Osteoblast (primary cell): ENCODE measurements at regions not wholly inside any gene's neighbourhood (a gene's known extent, or its start where the extent isn't known, plus 50 kb on each side); places are given as distances from the start of the nearest gene placed in this dataset.

Experiments
- DNase-seq: peaks from one replicate; pipeline ENCODE4 v3.0.0; 2011; ENCODE audit warnings: low spot score, mixed read lengths; ENCODE audit not compliant: insufficient read length; ENCODE audit errors: missing footprints
- H2AFZ ChIP-seq: 2 replicates; pipeline ENCODE4 v1.6.0; 2011; ENCODE audit warnings: mild to moderate bottlenecking, low read length
- H3K27ac ChIP-seq: 2 replicates; pipeline ENCODE4 v1.5.1; 2011; ENCODE audit warnings: mild to moderate bottlenecking, low read depth, low read length, moderate library complexity
- H3K27me3 ChIP-seq: 2 replicates; pipeline ENCODE4 v1.6.0; 2012; ENCODE audit warnings: mild to moderate bottlenecking, control low read depth, inconsistent platforms, low read length, moderate library complexity; ENCODE audit not compliant: insufficient read depth
- H3K36me3 ChIP-seq: 2 replicates; pipeline ENCODE4 v1.5.1; 2011; ENCODE audit warnings: mild to moderate bottlenecking, low read length, control low read depth, moderate library complexity; ENCODE audit not compliant: insufficient read depth
- H3K4me1 ChIP-seq: 2 replicates; pipeline ENCODE4 v1.5.1; 2011; ENCODE audit warnings: mild to moderate bottlenecking, low read length, control low read depth, moderate library complexity; ENCODE audit not compliant: insufficient read depth
- H3K4me2 ChIP-seq: 2 replicates; pipeline ENCODE4 v1.6.0; 2011; ENCODE audit warnings: mild to moderate bottlenecking, low read length; ENCODE audit not compliant: insufficient read depth
- H3K4me3 ChIP-seq: fragments of 200-600 bp; sonication (generic); 3 replicates; pipeline ENCODE4 v1.5.1; 2012; ENCODE audit warnings: mild to moderate bottlenecking, low read length, inconsistent platforms; ENCODE audit not compliant: insufficient read depth
- H3K79me2 ChIP-seq: 2 replicates; pipeline ENCODE4 v1.6.0; 2012; ENCODE audit warnings: mild to moderate bottlenecking, low read length, control low read depth, inconsistent platforms; ENCODE audit not compliant: insufficient read depth
- H3K9me3 ChIP-seq: 2 replicates; pipeline ENCODE4 v1.5.1; 2011; ENCODE audit warnings: low read depth, low read length, control low read depth
- H4K20me1 ChIP-seq: 2 replicates; pipeline ENCODE4 v1.6.0; 2012; ENCODE audit warnings: mild to moderate bottlenecking, low read length, control low read depth; ENCODE audit not compliant: insufficient read depth
- CTCF ChIP-seq: IDR thresholded peaks from 2 replicates; pipeline ENCODE4 v1.5.1; 2011; ENCODE audit warnings: mild to moderate bottlenecking, low read depth, low read length, moderate library complexity; ENCODE audit errors: extremely low read depth

GRCh38 chr14:49139593-49139992 lies 446.6 kb downstream of the RPS29 start:
- no peaks in the 10 kb centered on the region for H3K79me2 ChIP-seq
- no peak overlapping the region for H3K4me2 ChIP-seq
- H3K9me3 ChIP-seq: peaks cover 3% of the 10 kb centered on the region
- H3K27ac ChIP-seq: no peak overlapping the region
- H2AFZ ChIP-seq: no peak overlapping the region
- no peaks in the 10 kb centered on the region for H3K4me1 ChIP-seq
- no peak overlapping the region for H3K4me3 ChIP-seq
- no peak for DNase-seq
- no peaks in the 10 kb centered on the region for H4K20me1 ChIP-seq
- no peaks in the 10 kb centered on the region for H3K36me3 ChIP-seq
- no peaks in the 10 kb centered on the region for H3K27me3 ChIP-seq
- TF ChIP-seq CTCF: no peak

- no peak overlapping the region for H3K4me3 ChIP-seq
- DNase-seq: no peak
- H2AFZ ChIP-seq: no peak overlapping the region
Measured at GRCh38 chr14:49134940-49135339, 451.2 kb downstream of the RPS29 start.

GRCh38 chr14:49121246-49121645 lies 464.9 kb downstream of the RPS29 start:
- no peak for TF ChIP-seq CTCF
- Histone ChIP-seq H3K27me3 (no peaks in the 10 kb centered on the region), H4K20me1 (no peaks in the 10 kb centered on the region), H3K4me1 (no peaks in the 10 kb centered on the region), H3K9me3 (peaks cover 2% of the 10 kb centered on the region), H3K79me2 (no peaks in the 10 kb centered on the region), H3K4me2 (no peak overlapping the region), H2AFZ (no peak overlapping the region), H3K4me3 (no peak overlapping the region), H3K36me3 (no peaks in the 10 kb centered on the region), H3K27ac (no peak overlapping the region)
- no peak for DNase-seq

More at GRCh38 chr14:49134940-49135339, 451.2 kb downstream of the RPS29 start:
- no peaks in the 10 kb centered on the region for H3K27me3 ChIP-seq
- TF ChIP-seq CTCF: no peak
- no peaks in the 10 kb centered on the region for H3K9me3 ChIP-seq
- H3K27ac ChIP-seq: no peak overlapping the region
- no peak overlapping the region for H3K4me2 ChIP-seq
- no peaks in the 10 kb centered on the region for H3K36me3 ChIP-seq
- H3K4me1 ChIP-seq: no peaks in the 10 kb centered on the region
- no peaks in the 10 kb centered on the region for H4K20me1 ChIP-seq
- H3K79me2 ChIP-seq: no peaks in the 10 kb centered on the region

GRCh38 chr14:49114161-49114893 lies 471.9 kb downstream of the RPS29 start:
- no peak overlapping the region for H3K4me3 ChIP-seq
- TF ChIP-seq CTCF: no peak
- DNase-seq: no peak
- no peak overlapping the region for H2AFZ ChIP-seq
- H3K27ac ChIP-seq: no peak overlapping the region
- H3K9me3 ChIP-seq: peaks cover 7% of the 10 kb centered on the region
- H3K27me3 ChIP-seq: no peaks in the 10 kb centered on the region
- no peaks in the 10 kb centered on the region for H4K20me1 ChIP-seq
- no peaks in the 10 kb centered on the region for H3K36me3 ChIP-seq
- H3K4me1 ChIP-seq: no peaks in the 10 kb centered on the region
- no peak overlapping the region for H3K4me2 ChIP-seq
- H3K79me2 ChIP-seq: no peaks in the 10 kb centered on the region
